ENCODE measurements at regions not wholly inside any gene's neighbourhood (a gene's known extent, or its start where the extent isn't known, plus 50 kb on each side); places are given as distances from the start of the nearest gene placed in this dataset.

GRCh38 chr5:68612972-68613371 lies 397.4 kb downstream of the PIK3R1 start:
- no peaks in the 10 kb centered on the region for H3K4me1 Mint-ChIP-seq
- intact Hi-C loops (cut with micrococcal nuclease): no loop called here
- ChIA-PET POLR2A (no interaction called here), CTCF (no interaction called here)
- H3K36me3 Mint-ChIP-seq: peaks cover 0 to 20% (median 4%) of the 10 kb centered on the region in 5 donors
- H3K4me3 ChIP-seq (ENCODE audit: low read length): no peak overlapping the region
- DNase-seq: no peak
- H3K27me3 ChIP-seq (ENCODE audit: control insufficient read depth in 2 of 2, insufficient read depth in 2 of 2, low read length in 2 of 2): no peaks in the 10 kb centered on the region
- no peak for ATAC-seq
- H3K4me3 Mint-ChIP-seq: no peak overlapping the region
- H3K27ac ChIP-seq (ENCODE audit: low read depth, low read length): no peak overlapping the region
- H3K36me3 ChIP-seq (ENCODE audit: control insufficient read depth in 2 of 3, insufficient read depth in 3 of 3, low read length in 3 of 3): no peaks in the 10 kb centered on the region
- peaks cover 0 to 20% (median 5%) of the 10 kb centered on the region in 3 experiments for H3K9me3 ChIP-seq (ENCODE audit: control insufficient read depth in 2 of 3, low read length in 3 of 3)
- H3K27ac Mint-ChIP-seq: no peak overlapping the region
- no peaks in the 10 kb centered on the region for H3K4me1 ChIP-seq (ENCODE audit: control insufficient read depth in 2 of 2, insufficient read depth in 2 of 2, low read length in 2 of 2)
- peaks cover 13 to 62% (median 30%) of the 10 kb centered on the region in 11 donors for H3K9me3 Mint-ChIP-seq
- peaks cover 3 to 30% (median 4%) of the 10 kb centered on the region in 5 donors for H3K27me3 Mint-ChIP-seq

DNA sequence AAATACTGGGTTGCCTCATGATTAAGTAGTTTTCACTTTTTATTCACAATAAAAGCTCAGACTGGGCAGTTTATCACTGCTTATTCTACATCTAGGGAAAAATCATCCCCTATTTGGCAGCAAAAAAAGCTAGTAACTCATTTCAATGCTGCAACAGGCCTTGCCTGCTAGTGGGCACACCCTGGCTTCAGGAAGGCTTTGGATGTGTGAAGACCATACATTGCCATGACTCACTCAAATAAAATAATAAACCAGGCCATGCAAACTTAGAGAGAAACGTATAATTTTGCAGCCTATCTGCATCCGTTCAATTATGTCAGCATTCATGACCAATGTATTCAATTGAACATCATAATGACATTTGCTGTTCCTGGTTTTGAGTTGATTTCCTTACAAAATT lies 402.9 kb downstream of the PIK3R1 start:
- Histone ChIP-seq H3K4me1 (ENCODE audit: control insufficient read depth in 2 of 2, insufficient read depth in 2 of 2, low read length in 2 of 2) (no peaks in the 10 kb centered on the region), H3K27ac (ENCODE audit: low read depth, low read length) (no peak overlapping the region), H3K36me3 (ENCODE audit: control insufficient read depth in 2 of 3, insufficient read depth in 3 of 3, low read length in 3 of 3) (no peaks in the 10 kb centered on the region), H3K4me3 (ENCODE audit: low read length) (no peak overlapping the region), H3K9me3 (ENCODE audit: control insufficient read depth in 2 of 3, low read length in 3 of 3) (no peaks in the 10 kb centered on the region), H3K27me3 (ENCODE audit: control insufficient read depth in 2 of 2, insufficient read depth in 2 of 2, low read length in 2 of 2) (no peaks in the 10 kb centered on the region)
- ChIA-PET POLR2A (no interaction called here), CTCF (no interaction called here)
- DNase-seq (no peak), ATAC-seq (no peak)
- intact Hi-C loops (cut with micrococcal nuclease): no loop called here
- no peak overlapping the region for H3K27ac Mint-ChIP-seq
- H3K4me3 Mint-ChIP-seq: no peak overlapping the region
- H3K36me3 Mint-ChIP-seq: peaks cover 0 to 8% (median 0%) of the 10 kb centered on the region in 5 donors
- peaks cover 0 to 17% (median 8%) of the 10 kb centered on the region in 11 donors for H3K9me3 Mint-ChIP-seq
- H3K27me3 Mint-ChIP-seq: peaks cover 6 to 17% (median 8%) of the 10 kb centered on the region in 5 donors
- no peaks in the 10 kb centered on the region for H3K4me1 Mint-ChIP-seq

DNA sequence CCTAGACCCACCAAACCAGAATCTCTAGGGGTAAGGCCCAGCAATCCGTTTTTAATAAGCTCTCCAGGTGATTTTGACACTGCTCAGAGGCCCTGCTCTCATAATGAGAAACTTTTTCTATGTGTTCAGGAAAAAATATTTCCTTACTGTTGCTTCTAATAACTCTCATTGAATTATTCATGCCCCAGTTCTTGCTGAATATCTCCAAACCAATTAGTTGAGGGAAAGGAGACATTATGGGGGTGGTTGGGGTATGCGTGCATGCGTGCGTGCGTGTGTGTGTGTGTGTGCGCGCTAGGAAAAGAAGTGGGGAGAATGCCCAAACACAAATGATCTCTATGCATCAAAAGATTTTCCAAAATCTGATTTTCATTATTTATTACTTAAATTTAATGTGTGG lies 411.4 kb downstream of the PIK3R1 start:
- Histone ChIP-seq H3K4me3 (ENCODE audit: low read length) (no peak overlapping the region), H3K27ac (ENCODE audit: low read depth, low read length) (no peak overlapping the region), H3K4me1 (ENCODE audit: control insufficient read depth in 2 of 2, insufficient read depth in 2 of 2, low read length in 2 of 2) (no peaks in the 10 kb centered on the region), H3K9me3 (ENCODE audit: control insufficient read depth in 2 of 3, low read length in 3 of 3) (no peaks in the 10 kb centered on the region), H3K36me3 (ENCODE audit: control insufficient read depth in 2 of 3, insufficient read depth in 3 of 3, low read length in 3 of 3) (no peaks in the 10 kb centered on the region), H3K27me3 (ENCODE audit: control insufficient read depth in 2 of 2, insufficient read depth in 2 of 2, low read length in 2 of 2) (no peaks in the 10 kb centered on the region)
- CTCF ChIA-PET: no interaction called here
- H3K27me3 Mint-ChIP-seq: peaks cover 0 to 11% (median 7%) of the 10 kb centered on the region in 5 donors
- ATAC-seq (no peak), DNase-seq (no peak)
- H3K4me3 Mint-ChIP-seq: no peak overlapping the region
- POLR2A ChIA-PET: no interaction called here
- intact Hi-C loops (cut with micrococcal nuclease): no loop called here
- H3K4me1 Mint-ChIP-seq: no peaks in the 10 kb centered on the region
- H3K27ac Mint-ChIP-seq: no peak overlapping the region
- peaks cover 0 to 3% (median 0%) of the 10 kb centered on the region in 11 donors for H3K9me3 Mint-ChIP-seq
- no peaks in the 10 kb centered on the region for H3K36me3 Mint-ChIP-seq

DNA sequence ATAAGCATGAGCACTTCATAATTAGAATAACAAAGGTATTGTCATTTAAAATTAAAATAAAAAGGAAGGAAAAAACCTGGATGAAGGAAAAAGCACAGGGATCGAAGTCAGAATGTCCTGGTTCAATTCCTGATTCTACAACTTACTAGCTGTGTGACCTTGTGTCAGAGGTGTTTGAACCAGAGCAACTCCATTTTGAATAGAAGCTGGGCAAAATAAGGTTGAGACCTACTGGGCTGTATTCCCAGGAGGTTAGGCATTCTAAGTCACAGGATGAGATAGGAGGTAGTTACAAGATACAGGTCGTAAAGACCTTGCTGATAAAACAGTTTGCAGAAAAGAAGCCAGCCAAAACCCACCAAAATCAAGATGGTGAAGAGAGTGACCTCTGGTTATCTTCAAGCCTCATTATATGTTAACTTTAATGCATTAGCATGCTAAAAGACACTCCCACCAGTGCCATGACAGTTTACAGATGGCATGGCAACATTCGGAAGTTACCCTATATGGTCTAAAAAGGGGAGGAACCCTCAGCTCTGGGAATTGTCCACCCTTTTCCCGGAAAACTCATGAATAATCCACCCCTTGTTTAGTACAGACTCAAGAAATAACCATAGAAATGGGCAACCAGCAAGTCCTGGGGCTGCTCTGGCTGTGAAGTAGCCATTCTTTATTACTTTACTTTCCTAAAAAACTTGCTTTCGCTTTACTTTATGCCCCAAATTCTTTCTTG lies 412.7 kb downstream of the PIK3R1 start:
- H3K9me3 ChIP-seq (ENCODE audit: control insufficient read depth in 2 of 3, low read length in 3 of 3): no peaks in the 10 kb centered on the region
- Mint-ChIP-seq H3K9me3 (peaks cover 0 to 2% (median 0%) of the 10 kb centered on the region in 11 donors), H3K36me3 (no peaks in the 10 kb centered on the region), H3K27ac (no peak overlapping the region), H3K4me1 (no peaks in the 10 kb centered on the region), H3K27me3 (peaks cover 0 to 10% (median 5%) of the 10 kb centered on the region in 5 donors), H3K4me3 (no peak overlapping the region)
- H3K4me3 ChIP-seq (ENCODE audit: low read length): no peak overlapping the region
- no peaks in the 10 kb centered on the region for H3K27me3 ChIP-seq (ENCODE audit: control insufficient read depth in 2 of 2, insufficient read depth in 2 of 2, low read length in 2 of 2)
- no peaks in the 10 kb centered on the region for H3K36me3 ChIP-seq (ENCODE audit: control insufficient read depth in 2 of 3, insufficient read depth in 3 of 3, low read length in 3 of 3)
- POLR2A ChIA-PET: no interaction called here
- no peak for ATAC-seq
- no peak overlapping the region for H3K27ac ChIP-seq (ENCODE audit: low read depth, low read length)
- CTCF ChIA-PET: no interaction called here
- no peaks in the 10 kb centered on the region for H3K4me1 ChIP-seq (ENCODE audit: control insufficient read depth in 2 of 2, insufficient read depth in 2 of 2, low read length in 2 of 2)
- intact Hi-C loops (cut with micrococcal nuclease): no loop called here
- DNase-seq: no peak

- Histone ChIP-seq H3K4me3 (ENCODE audit: low read length) (no peak overlapping the region), H3K27ac (ENCODE audit: low read depth, low read length) (no peak overlapping the region), H3K4me1 (ENCODE audit: control insufficient read depth in 2 of 2, insufficient read depth in 2 of 2, low read length in 2 of 2) (no peaks in the 10 kb centered on the region), H3K27me3 (ENCODE audit: control insufficient read depth in 2 of 2, insufficient read depth in 2 of 2, low read length in 2 of 2) (no peaks in the 10 kb centered on the region), H3K9me3 (ENCODE audit: control insufficient read depth in 2 of 3, low read length in 3 of 3) (no peaks in the 10 kb centered on the region), H3K36me3 (ENCODE audit: control insufficient read depth in 2 of 3, insufficient read depth in 3 of 3, low read length in 3 of 3) (no peaks in the 10 kb centered on the region)
- ChIA-PET CTCF (no interaction called here), POLR2A (no interaction called here)
- peaks cover 0 to 2% (median 0%) of the 10 kb centered on the region in 11 donors for H3K9me3 Mint-ChIP-seq
- ATAC-seq (no peak), DNase-seq (no peak)
- H3K36me3 Mint-ChIP-seq: no peaks in the 10 kb centered on the region
- no peaks in the 10 kb centered on the region for H3K4me1 Mint-ChIP-seq
- no peak overlapping the region for H3K4me3 Mint-ChIP-seq
- H3K27ac Mint-ChIP-seq: no peak overlapping the region
- H3K27me3 Mint-ChIP-seq: peaks cover 0 to 11% (median 9%) of the 10 kb centered on the region in 5 donors
- intact Hi-C loops (cut with micrococcal nuclease): no loop called here
Observed at GRCh38 chr5:68630354-68630753, 414.8 kb downstream of the PIK3R1 start.

GRCh38 chr5:68631884-68632283 lies 416.3 kb downstream of the PIK3R1 start:
- H3K9me3 Mint-ChIP-seq: peaks cover 0 to 4% (median 0%) of the 10 kb centered on the region in 11 donors
- ATAC-seq (no peak), DNase-seq (no peak)
- Histone ChIP-seq H3K4me3 (ENCODE audit: low read length) (no peak overlapping the region), H3K4me1 (ENCODE audit: control insufficient read depth in 2 of 2, insufficient read depth in 2 of 2, low read length in 2 of 2) (no peaks in the 10 kb centered on the region), H3K9me3 (ENCODE audit: control insufficient read depth in 2 of 3, low read length in 3 of 3) (no peaks in the 10 kb centered on the region), H3K36me3 (ENCODE audit: control insufficient read depth in 2 of 3, insufficient read depth in 3 of 3, low read length in 3 of 3) (no peaks in the 10 kb centered on the region), H3K27ac (ENCODE audit: low read depth, low read length) (no peak overlapping the region), H3K27me3 (ENCODE audit: control insufficient read depth in 2 of 2, insufficient read depth in 2 of 2, low read length in 2 of 2) (no peaks in the 10 kb centered on the region)
- peaks cover 0 to 13% (median 12%) of the 10 kb centered on the region in 5 donors for H3K27me3 Mint-ChIP-seq
- no peak overlapping the region for H3K4me3 Mint-ChIP-seq
- H3K4me1 Mint-ChIP-seq: no peaks in the 10 kb centered on the region
- intact Hi-C loops (cut with micrococcal nuclease): no loop called here
- no peak overlapping the region for H3K27ac Mint-ChIP-seq
- H3K36me3 Mint-ChIP-seq: no peaks in the 10 kb centered on the region
- ChIA-PET CTCF (no interaction called here), POLR2A (no interaction called here)

- intact Hi-C loops (cut with micrococcal nuclease): no loop called here
Observed at GRCh38 chr5:68641211-68641610, 425.7 kb downstream of the PIK3R1 start.

More at GRCh38 chr5:68641211-68641610, 425.7 kb downstream of the PIK3R1 start:
- Mint-ChIP-seq H3K27ac (no peak overlapping the region), H3K4me1 (no peaks in the 10 kb centered on the region), H3K9me3 (peaks cover 0 to 2% (median 0%) of the 10 kb centered on the region in 11 donors), H3K36me3 (no peaks in the 10 kb centered on the region), H3K27me3 (peaks cover 10 to 29% (median 12%) of the 10 kb centered on the region in 5 donors), H3K4me3 (no peak overlapping the region)
- ChIA-PET CTCF (no interaction called here), POLR2A (no interaction called here)
- Histone ChIP-seq H3K36me3 (ENCODE audit: control insufficient read depth in 2 of 3, insufficient read depth in 3 of 3, low read length in 3 of 3) (no peaks in the 10 kb centered on the region), H3K27me3 (ENCODE audit: control insufficient read depth in 2 of 2, insufficient read depth in 2 of 2, low read length in 2 of 2) (no peaks in the 10 kb centered on the region), H3K4me3 (ENCODE audit: low read length) (no peak overlapping the region), H3K27ac (ENCODE audit: low read depth, low read length) (no peak overlapping the region), H3K4me1 (ENCODE audit: control insufficient read depth in 2 of 2, insufficient read depth in 2 of 2, low read length in 2 of 2) (no peaks in the 10 kb centered on the region), H3K9me3 (ENCODE audit: control insufficient read depth in 2 of 3, low read length in 3 of 3) (no peaks in the 10 kb centered on the region)
- ATAC-seq (no peak), DNase-seq (no peak)

Data from naive thymus-derived CD4-positive, alpha-beta T cell (primary cell).